Keratinocyte (primary cell): ENCODE measurements at regions not wholly inside any gene's neighbourhood (a gene's known extent, or its start where the extent isn't known, plus 50 kb on each side); places are given as distances from the start of the nearest gene placed in this dataset.
A peak's percentile ranks its signal among the peaks of the same experiment; 100 is the strongest.

Experiments
- DNase-seq: peaks from one replicate; pipeline ENCODE4 v3.0.0-alpha.2; 2011; ENCODE audit warnings: low read depth, missing footprints, low spot score
- FAIRE-seq: peaks from 2 replicates; lab custom pipeline; 2011; peaks lifted over from hg19 to GRCh38; lab: Jason Lieb, UNC
- H2AFZ ChIP-seq: 2 replicates; pipeline ENCODE4 v1.6.0; 2012; ENCODE audit warnings: low read length, control low read depth, inconsistent platforms; ENCODE audit not compliant: control insufficient read depth
- H3K27ac ChIP-seq: 2 replicates; pipeline ENCODE4 v1.5.1; 2011; ENCODE audit warnings: low read length; ENCODE audit not compliant: control insufficient read depth, insufficient read depth
- H3K27me3 ChIP-seq: 3 replicates; pipeline ENCODE4 v1.6.0; 2011; ENCODE audit warnings: low read length; ENCODE audit not compliant: control insufficient read depth, insufficient read depth; ENCODE audit errors: extremely low read depth
- H3K36me3 ChIP-seq, 2 experiments: 2 replicates in 1 of 2; 3 replicates in 1 of 2; pipeline ENCODE4 v1.5.1; 2011; ENCODE audit warnings: low read length in 2 of 2, mild to moderate bottlenecking in 1 of 2; ENCODE audit not compliant: control insufficient read depth in 2 of 2, insufficient read depth in 2 of 2; ENCODE audit errors: extremely low read depth in 1 of 2
- H3K4me1 ChIP-seq: 3 replicates; pipeline ENCODE4 v1.5.1; 2011; ENCODE audit warnings: low read length; ENCODE audit not compliant: control insufficient read depth, insufficient read depth; ENCODE audit errors: extremely low read depth
- H3K4me2 ChIP-seq: 3 replicates; pipeline ENCODE4 v1.6.0; 2011; ENCODE audit warnings: low read depth, low read length; ENCODE audit not compliant: control insufficient read depth, insufficient read depth; ENCODE audit errors: extremely low read depth
- H3K4me3 ChIP-seq, 3 experiments: fragments of 200-600 bp in 1 of 3; sonication (generic) in 1 of 3; 2 replicates in 2 of 3; 3 replicates in 1 of 3; pipeline ENCODE4 v1.5.1; 2011 to 2016; ENCODE audit warnings: low read length in 3 of 3, mild to moderate bottlenecking in 3 of 3, control low read depth in 2 of 3, inconsistent platforms in 1 of 3, low read depth in 1 of 3, mixed read lengths in 1 of 3, mixed run types in 1 of 3, moderate library complexity in 1 of 3; ENCODE audit not compliant: control insufficient read depth in 2 of 3, insufficient read depth in 2 of 3; ENCODE audit errors: extremely low read depth in 1 of 3
- H3K79me2 ChIP-seq: 2 replicates; pipeline ENCODE4 v1.6.0; 2012; ENCODE audit warnings: low read length; ENCODE audit not compliant: control insufficient read depth, insufficient read depth
- H3K9ac ChIP-seq: 3 replicates; pipeline ENCODE4 v1.6.0; 2011; ENCODE audit warnings: low read length; ENCODE audit not compliant: control insufficient read depth, insufficient read depth; ENCODE audit errors: extremely low read depth
- H3K9me1 ChIP-seq: 3 replicates; pipeline ENCODE4 v1.6.0; 2011; ENCODE audit warnings: low read length; ENCODE audit not compliant: control insufficient read depth, insufficient read depth; ENCODE audit errors: extremely low read depth
- H3K9me3 ChIP-seq: 2 replicates; pipeline ENCODE4 v1.5.1; 2012; ENCODE audit warnings: low read depth, low read length; ENCODE audit not compliant: control insufficient read depth
- H4K20me1 ChIP-seq: 3 replicates; pipeline ENCODE4 v1.6.0; 2011; ENCODE audit warnings: low read length; ENCODE audit not compliant: control insufficient read depth, insufficient read depth; ENCODE audit errors: extremely low read depth
- CTCF ChIP-seq, 3 experiments: IDR thresholded peaks in 1 of 3; conservative IDR thresholded peaks in 1 of 3; optimal IDR thresholded peaks in 1 of 3; 2 replicates in 2 of 3; 3 replicates in 1 of 3; pipeline versions ENCODE3 to v1.5.1; 2011; ENCODE audit warnings: low read length in 3 of 3, mild to moderate bottlenecking in 3 of 3, moderate library complexity in 2 of 3, control low read depth in 1 of 3, inconsistent platforms in 1 of 3; ENCODE audit not compliant: insufficient read depth in 2 of 3; ENCODE audit errors: extremely low read depth in 1 of 3
- EZH2 ChIP-seq: IDR thresholded peaks from one replicate; pipeline ENCODE4 v1.6.1; 2012; ENCODE audit warnings: inconsistent platforms, mild to moderate bottlenecking, low read length, moderate library complexity
- dilution Hi-C: fragments of 300-500 bp; cut with MboI; formaldehyde crosslinking; loops from one replicate; pipeline ENCODE4 v1.7.0; 2020; ENCODE audit warnings: low sequenced_read_pairs; ENCODE audit not compliant: extremely low pct_ligation_motif_present

GRCh38 chr7:42692621-42693020 is 219.2 kb downstream of the C7orf25 start:
- no peaks in the 10 kb centered on the region for H3K9me3 ChIP-seq
- FAIRE-seq, result no peak
- no peak overlapping the region for H3K4me2 ChIP-seq

GRCh38 chr7:42690794-42691639 is 220.9 kb downstream of the C7orf25 start:
- no peak overlapping the region for H3K4me3 ChIP-seq
- dilution Hi-C loops, result no loop called here
- DNase-seq, result no peak
- no peaks in the 10 kb centered on the region for H3K36me3 ChIP-seq
- no peaks in the 10 kb centered on the region for H3K9me1 ChIP-seq
- TF ChIP-seq CTCF (optimal IDR thresholded peaks at IDR 0.05 in 1 of 3, IDR thresholded peaks at IDR 0.05 in 1 of 3, conservative IDR thresholded peaks at IDR 0.05 in 1 of 3; ENCODE audit: extremely low read depth in 1 of 3, insufficient read depth in 2 of 3, low read length in 3 of 3) (peak; percentile 63 to 74 (median 71)), EZH2 (no peak)
- no peaks in the 10 kb centered on the region for H3K4me1 ChIP-seq
- no peaks in the 10 kb centered on the region for H3K9me3 ChIP-seq
- no peak overlapping the region for H3K27ac ChIP-seq
- H2AFZ ChIP-seq, result no peak overlapping the region
- H4K20me1 ChIP-seq, result no peaks in the 10 kb centered on the region
- H3K79me2 ChIP-seq, result no peaks in the 10 kb centered on the region
- no peak overlapping the region for H3K4me2 ChIP-seq
- H3K27me3 ChIP-seq, result no peaks in the 10 kb centered on the region
- no peak overlapping the region for H3K9ac ChIP-seq
- FAIRE-seq, result peak; percentile 58

More at GRCh38 chr7:42692621-42693020, 219.2 kb downstream of the C7orf25 start:
- H3K9ac ChIP-seq, result no peak overlapping the region
- no peak for DNase-seq
- H3K4me1 ChIP-seq, result no peaks in the 10 kb centered on the region
- no peak overlapping the region for H2AFZ ChIP-seq
- H4K20me1 ChIP-seq, result no peaks in the 10 kb centered on the region
- no peaks in the 10 kb centered on the region for H3K9me1 ChIP-seq
- H3K27me3 ChIP-seq, result no peaks in the 10 kb centered on the region
- H3K79me2 ChIP-seq, result no peaks in the 10 kb centered on the region
- TF ChIP-seq CTCF (optimal IDR thresholded peaks at IDR 0.05 in 1 of 3, IDR thresholded peaks at IDR 0.05 in 1 of 3, conservative IDR thresholded peaks at IDR 0.05 in 1 of 3; ENCODE audit: extremely low read depth in 1 of 3, insufficient read depth in 2 of 3, low read length in 3 of 3) (no peak), EZH2 (no peak)
- H3K36me3 ChIP-seq, result no peaks in the 10 kb centered on the region
- H3K4me3 ChIP-seq, result no peak overlapping the region
- H3K27ac ChIP-seq, result no peak overlapping the region
- dilution Hi-C loops, result no loop called here
